ENCODE measurements at regions not wholly inside any gene's neighbourhood (a gene's known extent, or its start where the extent isn't known, plus 50 kb on each side); places are given as distances from the start of the nearest gene placed in this dataset.

GRCh38 chr2:2754940-2755339 is 423.9 kb upstream of the MYT1L start:
- peaks cover 13% of the 10 kb centered on the region for H3K9me3 Mint-ChIP-seq (ENCODE audit: low read depth)
- no peak for DNase-seq (ENCODE audit: low spot score)
- no peak overlapping the region for H3K27ac Mint-ChIP-seq (ENCODE audit: unreplicated experiment)
- no peaks in the 10 kb centered on the region for H3K36me3 Mint-ChIP-seq (ENCODE audit: low read depth)
- no peaks in the 10 kb centered on the region for H3K4me1 Mint-ChIP-seq (ENCODE audit: low read depth)
- peaks cover 3% of the 10 kb centered on the region for H3K27me3 Mint-ChIP-seq (ENCODE audit: low read depth)
- no peak overlapping the region for H3K4me3 Mint-ChIP-seq (ENCODE audit: unreplicated experiment)
- no peak for TF ChIP-seq CTCF (IDR thresholded peaks at IDR 0.05)

GRCh38 chr2:2751715-2752315 is 420.7 kb upstream of the MYT1L start:
- Mint-ChIP-seq H3K27me3 (ENCODE audit: low read depth) (no peaks in the 10 kb centered on the region), H3K4me3 (ENCODE audit: unreplicated experiment) (no peak overlapping the region), H3K9me3 (ENCODE audit: low read depth) (peaks cover 13% of the 10 kb centered on the region), H3K36me3 (ENCODE audit: low read depth) (no peaks in the 10 kb centered on the region), H3K4me1 (ENCODE audit: low read depth) (no peaks in the 10 kb centered on the region), H3K27ac (ENCODE audit: unreplicated experiment) (no peak overlapping the region)
- no peak for DNase-seq (ENCODE audit: low spot score)
- no peak for TF ChIP-seq CTCF (IDR thresholded peaks at IDR 0.05)

- DNase-seq (ENCODE audit: low spot score) = no peak
- H3K27ac Mint-ChIP-seq (ENCODE audit: unreplicated experiment) = no peak overlapping the region
- H3K36me3 Mint-ChIP-seq (ENCODE audit: low read depth) = no peaks in the 10 kb centered on the region
- TF ChIP-seq CTCF (IDR thresholded peaks at IDR 0.05) = no peak
- H3K4me3 Mint-ChIP-seq (ENCODE audit: unreplicated experiment) = no peak overlapping the region
- H3K4me1 Mint-ChIP-seq (ENCODE audit: low read depth) = no peaks in the 10 kb centered on the region
- no peaks in the 10 kb centered on the region for H3K27me3 Mint-ChIP-seq (ENCODE audit: low read depth)
- H3K9me3 Mint-ChIP-seq (ENCODE audit: low read depth) = peaks cover 13% of the 10 kb centered on the region
Measured at GRCh38 chr2:2750867-2751714, 420.0 kb upstream of the MYT1L start.

- H3K9me3 Mint-ChIP-seq (ENCODE audit: low read depth) = peaks cover 9% of the 10 kb centered on the region
- no peak overlapping the region for H3K27ac Mint-ChIP-seq (ENCODE audit: unreplicated experiment)
- H3K4me3 Mint-ChIP-seq (ENCODE audit: unreplicated experiment) = no peak overlapping the region
- no peaks in the 10 kb centered on the region for H3K4me1 Mint-ChIP-seq (ENCODE audit: low read depth)
- H3K27me3 Mint-ChIP-seq (ENCODE audit: low read depth) = no peaks in the 10 kb centered on the region
- TF ChIP-seq CTCF (IDR thresholded peaks at IDR 0.05) = no peak
- H3K36me3 Mint-ChIP-seq (ENCODE audit: low read depth) = no peaks in the 10 kb centered on the region
- DNase-seq (ENCODE audit: low spot score) = no peak
Measured at GRCh38 chr2:2749206-2749598, 418.1 kb upstream of the MYT1L start.

GRCh38 chr2:2748399-2749205 is 417.5 kb upstream of the MYT1L start:
- Mint-ChIP-seq H3K27ac (ENCODE audit: unreplicated experiment) (no peak overlapping the region), H3K36me3 (ENCODE audit: low read depth) (no peaks in the 10 kb centered on the region), H3K27me3 (ENCODE audit: low read depth) (no peaks in the 10 kb centered on the region), H3K4me1 (ENCODE audit: low read depth) (peaks cover 2% of the 10 kb centered on the region), H3K4me3 (ENCODE audit: unreplicated experiment) (no peak overlapping the region), H3K9me3 (ENCODE audit: low read depth) (peaks cover 5% of the 10 kb centered on the region)
- no peak for DNase-seq (ENCODE audit: low spot score)
- TF ChIP-seq CTCF (IDR thresholded peaks at IDR 0.05) = no peak

Measured in chondrocyte (in vitro differentiated cells).